HG03521 (cell line): ENCODE measurements at regions not wholly inside any gene's neighbourhood (a gene's known extent, or its start where the extent isn't known, plus 50 kb on each side); places are given as distances from the start of the nearest gene placed in this dataset.

Experiments
- ATAC-seq: cut with Tn5 transposase; IDR thresholded peaks from one replicate; pipeline ENCODE4 v1.9.1; 2021; ENCODE audit warnings: mild to moderate bottlenecking, moderate library complexity; ENCODE audit not compliant: unreplicated experiment

DNA sequence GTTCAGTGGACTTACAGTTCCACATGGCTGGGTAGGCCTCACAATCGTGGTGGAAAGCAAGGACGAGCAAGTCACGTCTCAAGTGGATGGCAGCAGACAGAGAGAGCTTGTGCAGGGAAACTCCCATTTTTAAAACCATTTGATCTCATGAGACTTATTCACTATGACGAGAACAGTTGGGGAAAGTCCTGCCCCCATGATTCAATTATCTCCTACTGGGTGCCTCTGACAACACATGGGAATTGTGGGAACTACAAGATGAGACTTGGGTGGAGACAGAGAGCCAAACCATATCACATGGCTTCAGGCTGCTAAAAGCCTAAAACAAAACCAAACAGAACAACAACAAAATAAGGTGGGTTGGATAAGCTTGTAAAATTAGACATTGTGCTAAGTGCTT lies 194.4 kb upstream of the CPEB2 start:
- no peak for ATAC-seq

GRCh38 chr4:14809203-14809602 lies 193.1 kb upstream of the CPEB2 start:
- no peak for ATAC-seq

GRCh38 chr4:14810121-14810520 lies 192.2 kb upstream of the CPEB2 start:
- no peak for ATAC-seq

DNA sequence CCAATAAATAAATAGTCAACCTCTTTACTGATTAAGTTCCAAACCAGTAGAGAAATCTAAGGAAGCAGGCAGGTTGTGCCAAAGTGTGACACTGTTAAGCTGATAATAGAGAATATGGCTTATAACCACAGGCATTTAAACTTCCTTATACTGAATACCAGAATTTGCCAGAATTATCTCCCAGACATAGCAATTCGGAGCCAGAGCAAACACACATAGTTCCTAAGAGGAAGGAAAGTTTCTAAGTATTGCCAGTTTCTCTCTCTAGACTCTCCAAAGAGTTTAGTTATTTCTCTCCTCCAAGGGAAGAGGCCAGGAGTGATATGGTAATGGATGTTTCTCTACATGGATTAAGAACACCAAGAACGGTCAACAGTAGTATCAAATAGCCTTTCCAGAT lies 191.7 kb upstream of the CPEB2 start:
- no peak for ATAC-seq

- ATAC-seq, result no peak
These were observed 190.2 kb upstream of the CPEB2 start for GRCh38 chr4:14812101-14812500.

DNA sequence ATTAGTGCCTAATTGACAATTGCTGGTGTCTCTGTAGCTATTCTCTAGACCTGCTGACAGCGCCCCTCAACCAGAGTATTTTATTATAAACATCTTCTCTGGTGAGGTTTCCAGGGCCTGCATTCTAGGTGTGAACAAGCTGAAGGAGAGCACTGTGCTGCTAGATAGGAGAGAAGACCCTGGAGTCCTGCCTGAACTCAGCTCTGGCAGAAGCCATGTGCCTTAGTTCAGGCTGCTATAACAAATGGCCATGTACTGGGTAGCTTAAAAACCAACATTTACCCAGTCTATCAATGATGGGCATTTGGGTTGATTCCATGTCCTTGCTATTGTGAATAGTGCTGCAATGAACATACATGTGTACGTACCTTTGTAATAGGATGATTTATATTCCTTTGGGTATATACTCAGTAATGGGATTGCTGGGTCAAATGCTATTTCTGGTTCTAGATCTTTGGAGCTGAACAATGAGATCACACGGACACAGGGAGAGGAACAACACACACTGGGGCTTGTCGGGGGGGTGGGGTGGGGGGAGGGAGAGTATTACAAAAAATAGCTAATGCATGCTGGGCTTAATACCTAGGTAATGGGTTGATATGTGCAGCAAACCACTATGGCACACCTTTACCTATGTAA lies 185.5 kb upstream of the CPEB2 start:
- no peak for ATAC-seq

DNA sequence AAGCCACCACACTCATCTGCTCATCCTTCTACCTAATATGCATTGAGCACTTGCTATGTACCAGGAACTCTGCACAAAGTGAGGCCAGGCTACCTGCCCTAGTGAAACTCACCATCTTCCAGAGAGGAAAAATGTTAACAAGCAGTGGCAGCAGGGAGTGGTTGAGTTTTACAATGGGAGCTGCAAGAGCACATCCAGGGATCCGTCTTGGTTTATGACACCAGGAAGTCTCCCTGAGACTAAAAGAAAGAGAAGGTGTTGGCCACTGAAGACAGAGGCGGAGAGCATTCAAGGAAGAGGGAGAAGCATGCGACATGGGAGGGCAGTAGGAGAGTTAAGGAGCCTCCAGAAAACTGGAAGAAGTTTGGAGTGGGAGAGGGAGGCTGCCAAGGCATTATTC lies 178.1 kb upstream of the CPEB2 start:
- no peak for ATAC-seq

DNA sequence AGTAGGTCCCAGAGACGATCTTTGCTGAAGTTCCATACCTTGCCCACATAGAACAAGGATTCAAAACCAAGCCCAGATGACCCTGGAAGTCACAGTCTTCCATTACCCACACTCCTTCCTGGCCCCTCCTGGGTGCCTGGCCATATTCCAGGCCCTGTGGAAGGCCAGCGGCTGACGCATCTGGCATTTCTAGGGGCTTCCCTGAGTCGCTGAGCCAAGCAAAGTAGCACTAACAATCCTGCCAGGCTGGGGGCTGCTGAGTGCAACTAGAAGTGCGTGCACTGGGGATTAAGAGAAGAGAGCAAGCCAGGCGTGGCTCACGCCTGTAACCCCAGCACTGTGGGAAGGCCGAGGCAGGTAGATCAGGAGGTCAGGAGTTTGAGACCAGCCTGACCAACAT lies 175.2 kb upstream of the CPEB2 start:
- no peak for ATAC-seq

- ATAC-seq, result no peak
These were observed 172.5 kb upstream of the CPEB2 start for GRCh38 chr4:14829795-14830194.

DNA sequence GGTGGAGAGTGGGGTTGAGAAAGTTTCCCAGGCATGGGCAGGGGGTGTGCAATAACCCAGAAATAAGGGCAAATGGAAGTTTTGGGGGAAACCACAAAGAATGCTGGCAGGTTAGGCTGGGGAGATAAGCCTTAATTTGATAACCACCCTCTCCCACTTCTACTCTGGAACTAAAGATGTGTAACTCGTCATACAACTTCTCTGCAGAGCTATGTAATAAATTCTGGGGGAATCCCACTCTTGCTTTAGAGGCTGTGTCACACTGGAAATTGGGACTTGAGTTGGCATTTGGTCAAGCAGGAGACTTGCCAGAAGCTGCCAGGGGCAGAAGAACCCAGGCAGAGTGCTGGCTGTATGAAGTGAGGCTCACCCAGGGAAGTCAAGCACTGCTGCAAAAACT lies 170.9 kb upstream of the CPEB2 start:
- no peak for ATAC-seq

DNA sequence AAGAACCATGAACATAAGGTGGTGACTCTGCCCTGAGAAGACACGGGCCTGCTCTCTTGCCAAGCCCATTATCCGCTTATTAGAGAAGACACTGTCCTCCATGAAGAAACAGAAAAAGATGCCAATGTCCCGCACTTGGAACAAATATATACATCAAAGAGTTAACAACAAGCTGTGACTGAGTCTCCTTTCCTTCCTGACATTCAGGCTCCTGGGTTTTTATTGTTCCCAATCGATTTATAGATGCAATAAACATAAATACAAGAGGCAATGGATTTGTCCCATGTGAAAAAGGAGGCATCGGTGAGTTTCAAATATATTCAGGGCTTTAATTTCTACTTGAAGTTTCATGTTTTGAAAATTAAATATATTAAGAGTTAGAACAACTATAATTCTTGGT lies 169.2 kb upstream of the CPEB2 start:
- no peak for ATAC-seq

DNA sequence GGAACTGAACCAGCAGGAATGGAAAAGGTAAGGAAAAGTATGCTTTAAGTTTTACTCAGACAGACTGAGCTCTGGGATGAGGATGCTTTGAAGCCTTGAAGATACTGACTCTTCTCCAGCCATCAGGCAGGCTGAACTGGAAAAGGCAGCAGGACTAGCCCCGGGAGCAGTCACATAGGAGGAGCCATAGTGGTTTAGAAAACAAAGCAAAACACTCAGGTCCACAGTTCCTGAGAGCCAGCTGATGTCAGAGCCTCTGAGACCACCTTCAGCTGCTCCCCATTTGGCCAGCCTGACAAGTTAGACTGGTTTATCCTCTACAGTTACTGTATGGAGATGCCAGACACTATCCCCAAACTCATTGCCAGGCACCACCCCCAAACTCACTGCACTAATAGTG lies 167.9 kb upstream of the CPEB2 start:
- no peak for ATAC-seq

DNA sequence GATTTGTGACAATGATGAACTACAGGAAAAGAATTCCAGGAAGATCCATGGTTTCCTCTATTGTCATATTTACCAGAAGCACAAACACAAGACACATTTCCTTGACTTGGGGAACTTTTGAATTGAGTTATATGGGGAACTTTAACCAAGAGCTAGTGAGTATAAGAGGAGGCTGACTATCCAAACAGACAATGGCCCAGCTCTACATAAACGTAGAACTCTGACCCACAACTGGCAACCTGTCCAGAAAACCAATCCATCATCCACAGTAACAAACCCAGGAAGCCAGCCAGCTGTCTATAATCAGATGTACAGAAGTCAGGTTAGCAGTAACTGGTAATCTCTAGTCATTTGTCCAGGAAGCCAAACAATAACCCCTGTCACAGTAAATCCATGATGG lies 167.0 kb upstream of the CPEB2 start:
- ATAC-seq, result no peak

DNA sequence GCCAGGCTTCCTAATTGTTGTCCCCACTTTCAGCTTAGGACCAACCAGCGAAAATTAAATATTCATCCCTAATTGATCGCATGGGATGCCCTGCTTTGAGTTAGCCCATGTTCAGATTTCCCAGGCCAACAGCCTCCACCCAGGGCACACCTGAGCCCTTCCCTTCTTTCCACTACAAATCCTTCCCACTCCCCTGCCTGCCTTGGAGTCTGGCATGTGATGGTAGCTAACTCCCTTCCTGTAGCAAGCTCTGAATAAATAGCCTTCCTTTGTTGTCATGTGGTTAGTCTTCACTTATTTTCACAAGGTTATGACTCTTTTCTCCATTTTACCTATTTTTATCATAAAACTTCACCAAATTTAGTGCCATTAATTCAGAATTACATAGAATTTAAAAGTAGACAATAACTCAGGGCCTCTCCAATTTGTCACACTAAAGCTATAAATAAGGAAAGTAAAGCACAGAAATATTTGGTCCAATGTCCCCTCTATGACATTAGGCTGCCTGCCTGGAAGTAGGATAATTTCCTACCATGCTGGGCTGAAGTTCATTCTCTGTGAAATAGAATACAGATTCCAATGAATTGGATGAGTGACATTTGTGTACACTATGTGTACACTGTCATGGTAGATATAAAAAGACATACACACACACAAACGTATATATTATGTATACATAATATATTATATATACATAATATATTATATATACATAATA lies 166.4 kb upstream of the CPEB2 start:
- no peak for ATAC-seq

DNA sequence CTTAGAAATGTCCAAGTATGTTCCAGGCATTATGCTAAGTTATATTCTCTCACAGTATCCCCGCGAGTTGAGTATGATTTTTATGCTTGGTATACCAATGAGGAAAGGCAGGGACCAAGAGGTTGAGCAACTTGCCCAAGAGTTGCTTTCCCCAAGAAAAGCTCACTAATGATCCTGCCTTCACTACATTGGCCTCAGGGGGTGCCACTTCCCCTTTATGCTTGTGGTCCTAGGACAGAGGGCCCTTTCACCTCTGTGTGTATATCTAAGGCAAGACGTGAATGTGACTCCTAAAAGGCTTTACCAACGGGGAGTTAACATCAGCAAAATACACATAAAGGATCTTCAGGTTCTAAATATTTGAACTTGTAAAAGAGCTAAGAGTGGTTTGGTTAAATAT lies 164.4 kb upstream of the CPEB2 start:
- ATAC-seq, result no peak

- ATAC-seq, result no peak
These were observed 160.2 kb upstream of the CPEB2 start for GRCh38 chr4:14841801-14842768.

GRCh38 chr4:14842964-14843630 lies 159.2 kb upstream of the CPEB2 start:
- ATAC-seq, result no peak

DNA sequence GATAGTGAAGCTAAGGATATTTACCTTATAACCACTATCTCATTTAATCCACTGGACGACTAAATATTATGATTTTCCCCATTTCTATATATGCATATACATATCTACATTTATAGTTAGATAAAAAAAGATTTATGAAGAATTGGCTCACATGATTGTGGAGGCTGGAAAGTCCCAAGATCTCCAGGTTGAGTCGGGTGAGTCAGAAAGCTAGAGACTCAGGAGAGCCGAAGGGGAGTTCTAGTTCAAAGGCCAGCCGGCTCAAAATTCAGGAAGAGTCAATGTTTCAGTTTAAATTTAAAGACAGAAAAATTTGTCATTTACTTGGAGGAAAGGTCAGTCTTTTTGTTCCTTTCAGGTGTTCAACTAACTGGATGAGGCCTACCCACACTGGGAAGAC lies 158.2 kb upstream of the CPEB2 start:
- ATAC-seq, result no peak

DNA sequence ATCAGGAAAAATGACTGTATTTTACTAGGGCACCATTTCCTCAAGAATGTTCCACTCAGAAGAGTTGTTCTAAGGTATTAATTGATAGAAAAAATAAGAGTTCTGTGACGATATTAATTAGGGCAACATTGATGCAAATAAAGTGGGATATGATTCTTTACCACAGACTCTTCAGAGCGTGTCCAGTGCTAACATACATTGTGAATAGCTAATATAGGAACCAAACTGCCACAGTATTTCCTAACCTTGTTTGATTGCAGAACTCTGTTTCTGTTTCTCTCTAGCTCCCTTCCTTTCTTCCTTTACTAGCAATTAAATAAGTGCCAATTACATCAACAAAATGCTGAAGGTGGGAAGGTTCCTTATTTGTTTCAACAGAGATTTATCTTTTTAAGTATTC lies 154.1 kb upstream of the CPEB2 start:
- no peak for ATAC-seq

- no peak for ATAC-seq
These were observed 151.7 kb upstream of the CPEB2 start for GRCh38 chr4:14850455-14851097.
